HepG2 (cell line): ENCODE measurements at regions not wholly inside any gene's neighbourhood (a gene's known extent, or its start where the extent isn't known, plus 50 kb on each side); places are given as distances from the start of the nearest gene placed in this dataset.

ENCODE experiments used
- ATAC-seq: fragments of 200-7000 bp; cut with Tn5 transposase; 3 replicates; pipeline ENCODE4 v1.9.1; 2020; ENCODE audit warnings: mild to moderate bottlenecking, moderate library complexity
- BruUV-seq: library from RNA; stranded (reverse); fragments of 400-500 nt; replicated peaks from 2 replicates; lab custom pipeline; 2021; lab: Mats Ljungman, UMichigan
- CTCF ChIA-PET: fragments of 300-600 bp; formaldehyde crosslinking; extraction: SDS; loops from one replicate; lab custom pipeline; 2021; ENCODE audit warnings: low total read pairs, inconsistent platforms, low intra/inter-chr PET ratio; lab: Yijun Ruan, JAX
- POLR2A ChIA-PET: fragments of 350-600 bp; sonication (Branson Sonifier 250); formaldehyde crosslinking; loops from one replicate; lab custom pipeline; 2020; ENCODE audit warnings: antibody characterized with exemption, inconsistent platforms; lab: Yijun Ruan, JAX
- DNase-seq: peaks from one replicate; pipeline ENCODE4 v3.0.0-alpha.2; 2015; ENCODE audit warnings: low spot score
- FAIRE-seq: peaks from 3 replicates; lab custom pipeline; 2011; peaks lifted over from hg19 to GRCh38; lab: Jason Lieb, UNC
- H2AFZ ChIP-seq: one replicate; pipeline ENCODE4 v1.6.1; 2011; ENCODE audit warnings: low read length, inconsistent platforms
- H3K27ac ChIP-seq: fragments of 300-600 bp; 3 replicates; pipeline ENCODE4 v1.8.0; 2011; ENCODE audit warnings: mixed run types, mild to moderate bottlenecking, mixed read lengths, low read length, inconsistent platforms; ENCODE audit not compliant: insufficient read depth; ENCODE audit errors: extremely low read length
- H3K27me3 ChIP-seq, 2 experiments: fragments of 200-600 bp in 1 of 2; 2 replicates in 1 of 2; 3 replicates in 1 of 2; pipeline versions ENCODE4 v1.6.0 to v1.8.0; 2011; ENCODE audit warnings: low read length in 2 of 2, mild to moderate bottlenecking in 2 of 2, moderate library complexity in 2 of 2, inconsistent platforms in 1 of 2; ENCODE audit not compliant: insufficient read depth in 2 of 2, control insufficient read depth in 1 of 2
- H3K36me3 ChIP-seq, 2 experiments: fragments of 200-600 bp in 1 of 2; replicated peaks in 1 of 2; 2 replicates in 1 of 2; 3 replicates in 1 of 2; pipeline versions ENCODE4 v1.5.1 to v1.8.0; 2011; ENCODE audit warnings: low read length in 2 of 2, inconsistent platforms in 1 of 2; ENCODE audit not compliant: insufficient read depth in 2 of 2, control insufficient read depth in 1 of 2
- H3K4me1 ChIP-seq: 2 replicates; pipeline ENCODE4 v1.5.1; 2012; ENCODE audit warnings: low read length, inconsistent platforms; ENCODE audit not compliant: insufficient read depth
- H3K4me2 ChIP-seq: 2 replicates; pipeline ENCODE4 v1.6.0; 2011; ENCODE audit warnings: low read depth, low read length, inconsistent platforms
- H3K4me3 ChIP-seq, 3 experiments: fragments of 200-600 bp in 1 of 3; sonication (generic), shearing (Covaris generic) in 1 of 3; replicated peaks in 1 of 3; 2 replicates each; pipeline ENCODE4 v1.5.1; 2011 to 2016; ENCODE audit warnings: low read length in 3 of 3, inconsistent platforms in 2 of 3, low read depth in 2 of 3, mild to moderate bottlenecking in 2 of 3, control low read depth in 1 of 3, mixed read lengths in 1 of 3; ENCODE audit not compliant: insufficient read depth in 1 of 3
- H3K79me2 ChIP-seq: one replicate; pipeline ENCODE4 v1.6.1; 2011; ENCODE audit warnings: low read length, inconsistent platforms; ENCODE audit not compliant: insufficient read depth
- H3K9ac ChIP-seq: 2 replicates; pipeline ENCODE4 v1.6.0; 2011; ENCODE audit warnings: mild to moderate bottlenecking, low read depth, low read length, inconsistent platforms; ENCODE audit not compliant: insufficient read depth
- H3K9me3 ChIP-seq: 2 replicates; pipeline ENCODE4 v1.5.1; 2012; ENCODE audit warnings: mild to moderate bottlenecking, low read length
- H4K20me1 ChIP-seq: 2 replicates; pipeline ENCODE4 v1.6.0; 2011; ENCODE audit warnings: inconsistent platforms, mild to moderate bottlenecking, low read length, moderate library complexity; ENCODE audit not compliant: insufficient read depth
- DMAP1 ChIP-seq: IDR thresholded peaks from 2 replicates; pipeline ENCODE4 v1.6.1; 2016
- KDM6A ChIP-seq: IDR thresholded peaks from 2 replicates; pipeline ENCODE4 v1.6.1; 2016; ENCODE audit warnings: low read depth
- MEIS1 ChIP-seq: sonication (generic); formaldehyde crosslinking; IDR thresholded peaks from 2 replicates; pipeline ENCODE4 v1.9.0; 2021; ENCODE audit warnings: mild to moderate bottlenecking, missing genetic modification reagents, moderate library complexity, borderline replicate concordance
- MIER2 ChIP-seq: IDR thresholded peaks from 2 replicates; pipeline ENCODE4 v1.6.1; 2016; ENCODE audit warnings: missing biosample characterization, missing genetic modification reagents
- ZFP62 ChIP-seq: sonication (generic); formaldehyde crosslinking; IDR thresholded peaks from 2 replicates; pipeline ENCODE4 v1.4.0; 2020; ENCODE audit warnings: missing genetic modification reagents
- ZNF343 ChIP-seq: sonication (generic); formaldehyde crosslinking; IDR thresholded peaks from 2 replicates; pipeline ENCODE4 v1.4.0; 2020; ENCODE audit warnings: mild to moderate bottlenecking, missing genetic modification reagents
- WGBS: methylation state at CpG from one replicate; pipeline ENCODE4 v1.1.6; 2017; ENCODE audit warnings: low lambda C conversion rate; 5-methylcytosine and 5-hydroxymethylcytosine counted together
- in situ Hi-C: cut with HindIII; loops from 2 replicates; pipeline ENCODE4 v1.10.0; 2017; ENCODE audit warnings: low pct_unique_long_range_greater_than_20kb; ENCODE audit not compliant: extremely low pct_ligation_motif_present
- intact Hi-C: fragments of 100-400 bp; cut with micrococcal nuclease; formaldehyde crosslinking; loops from one replicate; pipeline ENCODE4 v1.10.0; 2022; ENCODE audit not compliant: unreplicated experiment
- TF ChIP-seq, protein P1 (sequence below): sonication (generic); formaldehyde crosslinking; IDR thresholded peaks from 2 replicates; pipeline ENCODE4 v1.5.0; 2020; ENCODE audit warnings: mild to moderate bottlenecking, missing genetic modification reagents, borderline replicate concordance
- TF ChIP-seq, protein P2 (sequence below): sonication (generic); formaldehyde crosslinking; IDR thresholded peaks from 2 replicates; pipeline ENCODE4 v1.8.0; 2022; ENCODE audit warnings: mild to moderate bottlenecking, missing genetic modification reagents, moderate library complexity
- TF ChIP-seq, protein P3 (sequence below): sonication (generic); formaldehyde crosslinking; IDR thresholded peaks from 2 replicates; pipeline ENCODE4 v1.5.0; 2020; ENCODE audit warnings: missing genetic modification reagents

DNA sequence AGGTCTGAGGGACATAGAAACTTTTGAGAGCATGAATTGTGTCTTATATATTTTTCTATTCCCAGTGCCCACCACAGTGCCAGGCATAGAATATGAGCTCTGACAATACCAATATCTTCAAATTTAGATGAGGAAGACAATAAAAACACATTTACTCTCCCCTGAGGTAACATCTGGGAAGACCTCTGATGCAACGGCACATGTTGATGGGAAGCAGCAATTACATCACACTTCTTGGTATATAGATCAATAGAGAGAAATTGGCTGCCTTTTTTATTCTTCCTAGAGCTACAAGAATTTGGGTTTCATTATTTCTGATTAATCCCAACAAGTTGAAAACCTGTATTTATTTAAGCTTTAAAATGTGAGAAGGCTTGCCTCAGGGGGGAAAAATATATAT lies 67.4 kb upstream of the SMAD1 start:
- Histone ChIP-seq H3K27me3 (peaks cover 0 to 2% of the 10 kb centered on the region in 2 experiments; a peak in 2 of 5 replicates), H3K4me3 (no peak overlapping the region), H3K79me2 (no peaks in the 10 kb centered on the region), H3K9me3 (no peaks in the 10 kb centered on the region), H3K4me1 (no peaks in the 10 kb centered on the region), H3K27ac (no peak overlapping the region), H3K36me3 (no peaks in the 10 kb centered on the region), H2AFZ (no peak overlapping the region), H4K20me1 (no peaks in the 10 kb centered on the region)
- no TSS peak for BruUV-seq
- in situ Hi-C loops: no loop called here
- WGBS: 0% methylated on average over 1 of the region's 1 CpG
- CTCF ChIA-PET: no interaction called here
- TF ChIP-seq, protein P1, sequence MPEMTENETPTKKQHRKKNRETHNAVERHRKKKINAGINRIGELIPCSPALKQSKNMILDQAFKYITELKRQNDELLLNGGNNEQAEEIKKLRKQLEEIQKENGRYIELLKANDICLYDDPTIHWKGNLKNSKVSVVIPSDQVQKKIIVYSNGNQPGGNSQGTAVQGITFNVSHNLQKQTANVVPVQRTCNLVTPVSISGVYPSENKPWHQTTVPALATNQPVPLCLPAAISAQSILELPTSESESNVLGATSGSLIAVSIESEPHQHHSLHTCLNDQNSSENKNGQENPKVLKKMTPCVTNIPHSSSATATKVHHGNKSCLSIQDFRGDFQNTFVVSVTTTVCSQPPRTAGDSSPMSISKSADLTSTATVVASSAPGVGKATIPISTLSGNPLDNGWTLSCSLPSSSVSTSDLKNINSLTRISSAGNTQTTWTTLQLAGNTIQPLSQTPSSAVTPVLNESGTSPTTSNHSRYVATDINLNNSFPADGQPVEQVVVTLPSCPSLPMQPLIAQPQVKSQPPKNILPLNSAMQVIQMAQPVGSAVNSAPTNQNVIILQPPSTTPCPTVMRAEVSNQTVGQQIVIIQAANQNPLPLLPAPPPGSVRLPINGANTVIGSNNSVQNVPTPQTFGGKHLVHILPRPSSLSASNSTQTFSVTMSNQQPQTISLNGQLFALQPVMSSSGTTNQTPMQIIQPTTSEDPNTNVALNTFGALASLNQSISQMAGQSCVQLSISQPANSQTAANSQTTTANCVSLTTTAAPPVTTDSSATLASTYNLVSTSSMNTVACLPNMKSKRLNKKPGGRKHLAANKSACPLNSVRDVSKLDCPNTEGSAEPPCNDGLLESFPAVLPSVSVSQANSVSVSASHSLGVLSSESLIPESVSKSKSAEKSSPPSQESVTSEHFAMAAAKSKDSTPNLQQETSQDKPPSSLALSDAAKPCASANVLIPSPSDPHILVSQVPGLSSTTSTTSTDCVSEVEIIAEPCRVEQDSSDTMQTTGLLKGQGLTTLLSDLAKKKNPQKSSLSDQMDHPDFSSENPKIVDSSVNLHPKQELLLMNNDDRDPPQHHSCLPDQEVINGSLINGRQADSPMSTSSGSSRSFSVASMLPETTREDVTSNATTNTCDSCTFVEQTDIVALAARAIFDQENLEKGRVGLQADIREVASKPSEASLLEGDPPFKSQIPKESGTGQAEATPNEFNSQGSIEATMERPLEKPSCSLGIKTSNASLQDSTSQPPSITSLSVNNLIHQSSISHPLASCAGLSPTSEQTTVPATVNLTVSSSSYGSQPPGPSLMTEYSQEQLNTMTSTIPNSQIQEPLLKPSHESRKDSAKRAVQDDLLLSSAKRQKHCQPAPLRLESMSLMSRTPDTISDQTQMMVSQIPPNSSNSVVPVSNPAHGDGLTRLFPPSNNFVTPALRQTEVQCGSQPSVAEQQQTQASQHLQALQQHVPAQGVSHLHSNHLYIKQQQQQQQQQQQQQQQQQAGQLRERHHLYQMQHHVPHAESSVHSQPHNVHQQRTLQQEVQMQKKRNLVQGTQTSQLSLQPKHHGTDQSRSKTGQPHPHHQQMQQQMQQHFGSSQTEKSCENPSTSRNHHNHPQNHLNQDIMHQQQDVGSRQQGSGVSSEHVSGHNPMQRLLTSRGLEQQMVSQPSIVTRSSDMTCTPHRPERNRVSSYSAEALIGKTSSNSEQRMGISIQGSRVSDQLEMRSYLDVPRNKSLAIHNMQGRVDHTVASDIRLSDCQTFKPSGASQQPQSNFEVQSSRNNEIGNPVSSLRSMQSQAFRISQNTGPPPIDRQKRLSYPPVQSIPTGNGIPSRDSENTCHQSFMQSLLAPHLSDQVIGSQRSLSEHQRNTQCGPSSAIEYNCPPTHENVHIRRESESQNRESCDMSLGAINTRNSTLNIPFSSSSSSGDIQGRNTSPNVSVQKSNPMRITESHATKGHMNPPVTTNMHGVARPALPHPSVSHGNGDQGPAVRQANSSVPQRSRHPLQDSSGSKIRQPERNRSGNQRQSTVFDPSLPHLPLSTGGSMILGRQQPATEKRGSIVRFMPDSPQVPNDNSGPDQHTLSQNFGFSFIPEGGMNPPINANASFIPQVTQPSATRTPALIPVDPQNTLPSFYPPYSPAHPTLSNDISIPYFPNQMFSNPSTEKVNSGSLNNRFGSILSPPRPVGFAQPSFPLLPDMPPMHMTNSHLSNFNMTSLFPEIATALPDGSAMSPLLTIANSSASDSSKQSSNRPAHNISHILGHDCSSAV (CRISPR knock-in tag): no peak
- no peak for TF ChIP-seq ZFP62 (CRISPR knock-in tag)
- no peak for TF ChIP-seq KDM6A (CRISPR knock-in tag)
- TF ChIP-seq MIER2 (CRISPR knock-in tag): no peak
- no peak for TF ChIP-seq ZNF343 (CRISPR knock-in tag)
- TF ChIP-seq MEIS1 (CRISPR knock-in tag): no peak
- TF ChIP-seq, protein P2, sequence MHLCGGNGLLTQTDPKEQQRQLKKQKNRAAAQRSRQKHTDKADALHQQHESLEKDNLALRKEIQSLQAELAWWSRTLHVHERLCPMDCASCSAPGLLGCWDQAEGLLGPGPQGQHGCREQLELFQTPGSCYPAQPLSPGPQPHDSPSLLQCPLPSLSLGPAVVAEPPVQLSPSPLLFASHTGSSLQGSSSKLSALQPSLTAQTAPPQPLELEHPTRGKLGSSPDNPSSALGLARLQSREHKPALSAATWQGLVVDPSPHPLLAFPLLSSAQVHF: no peak
- TF ChIP-seq DMAP1 (CRISPR knock-in tag): no peak
- TF ChIP-seq, protein P3, sequence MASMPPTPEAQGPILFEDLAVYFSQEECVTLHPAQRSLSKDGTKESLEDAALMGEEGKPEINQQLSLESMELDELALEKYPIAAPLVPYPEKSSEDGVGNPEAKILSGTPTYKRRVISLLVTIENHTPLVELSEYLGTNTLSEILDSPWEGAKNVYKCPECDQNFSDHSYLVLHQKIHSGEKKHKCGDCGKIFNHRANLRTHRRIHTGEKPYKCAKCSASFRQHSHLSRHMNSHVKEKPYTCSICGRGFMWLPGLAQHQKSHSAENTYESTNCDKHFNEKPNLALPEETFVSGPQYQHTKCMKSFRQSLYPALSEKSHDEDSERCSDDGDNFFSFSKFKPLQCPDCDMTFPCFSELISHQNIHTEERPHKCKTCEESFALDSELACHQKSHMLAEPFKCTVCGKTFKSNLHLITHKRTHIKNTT (CRISPR knock-in tag): no peak
- TF ChIP-seq, all 625 proteins: peak for 0
- Histone ChIP-seq H3K9ac (no peak overlapping the region), H3K4me2 (no peak overlapping the region)
- DNase-seq (no peak), ATAC-seq (no peak), FAIRE-seq (no peak)
- POLR2A ChIA-PET: no interaction called here
- intact Hi-C loops: loop anchor here (10.0 kb wide), 1 partner anchor 141 kb away; no protein-coding TSS in a partner anchor
